ENCODE measurements at regions not wholly inside any gene's neighbourhood (a gene's known extent, or its start where the extent isn't known, plus 50 kb on each side); places are given as distances from the start of the nearest gene placed in this dataset.
"Not testable (repeated sequence)": the region's sequence is repeated elsewhere in the genome, so short reads cannot be mapped to it uniquely, and the experiment has no call there.

DNA sequence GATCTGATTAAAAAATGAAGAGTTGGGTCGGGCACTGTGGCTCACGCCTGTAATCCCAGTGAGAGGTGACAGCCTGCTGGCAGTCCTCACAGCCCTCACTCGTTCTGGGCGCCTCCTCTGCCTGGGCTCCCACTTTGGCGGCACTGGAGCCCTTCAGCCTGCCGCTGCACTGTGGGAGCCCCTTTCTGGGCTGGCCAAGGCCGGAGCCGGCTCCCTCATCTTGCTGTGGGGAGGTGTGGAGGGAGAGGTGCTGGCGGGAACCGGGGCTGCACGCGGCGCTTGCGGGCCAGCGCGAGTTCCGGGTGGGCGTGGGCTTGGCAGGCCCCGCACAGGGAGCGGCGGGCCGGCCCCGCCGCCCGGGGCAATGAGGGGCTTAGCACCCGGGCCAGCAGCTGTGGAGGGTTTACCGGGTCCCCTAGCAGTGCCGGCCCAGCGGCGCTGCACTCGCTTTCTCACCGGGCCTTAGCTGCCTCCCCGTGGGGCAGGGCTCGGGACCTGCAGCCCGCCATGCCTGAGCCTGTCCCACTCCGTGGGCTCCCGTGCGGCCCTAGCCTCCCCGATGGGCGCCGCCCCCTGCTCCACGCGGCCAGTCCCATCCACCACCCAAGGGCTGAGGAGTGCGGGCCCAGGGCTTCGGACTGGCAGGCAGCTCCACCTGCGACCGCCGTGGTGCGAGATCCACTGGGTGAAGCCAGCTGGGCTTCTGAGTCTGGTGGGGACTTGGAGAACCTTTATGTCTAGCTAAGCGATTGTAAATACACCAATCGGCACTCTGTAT lies 534.1 kb upstream of the ARRDC3 start:
- H3K4me3 ChIP-seq (ENCODE audit: low read depth in 1 of 2, low read length in 2 of 2); H3K4me1 ChIP-seq (ENCODE audit: control insufficient read depth in 1 of 2, insufficient read depth in 2 of 2, low read length in 2 of 2); H3K36me3 ChIP-seq (ENCODE audit: control insufficient read depth in 1 of 2, insufficient read depth in 2 of 2, low read length in 2 of 2); H3K27ac ChIP-seq (ENCODE audit: low read length); H3K27me3 ChIP-seq (ENCODE audit: low read depth, low read length); H3K9me3 ChIP-seq (ENCODE audit: control insufficient read depth in 1 of 2, low read length in 2 of 2): not testable (repeated sequence)

DNA sequence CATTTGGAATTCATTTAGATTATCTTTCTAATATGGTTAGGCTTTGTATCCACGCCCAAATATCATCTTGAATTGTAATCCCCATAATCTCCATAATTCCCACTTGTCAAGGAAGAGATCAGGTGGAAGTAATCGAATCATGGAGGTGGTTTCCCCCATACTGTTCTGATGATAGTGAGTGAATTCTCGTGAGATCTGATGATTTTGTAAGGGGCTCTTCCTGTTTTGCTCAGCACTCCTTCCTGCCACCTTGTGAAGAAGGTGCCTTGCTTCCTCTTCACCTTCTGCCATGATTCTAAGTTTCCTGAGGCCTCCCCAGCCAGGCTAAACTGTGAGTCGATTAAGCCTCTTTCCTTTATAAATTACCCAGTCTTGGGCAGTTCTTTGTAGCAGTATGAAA lies 527.5 kb upstream of the ARRDC3 start:
- Histone ChIP-seq H3K27ac (ENCODE audit: low read length) (no peak overlapping the region), H3K9me3 (ENCODE audit: control insufficient read depth in 1 of 2, low read length in 2 of 2) (no peaks in the 10 kb centered on the region), H3K36me3 (ENCODE audit: control insufficient read depth in 1 of 2, insufficient read depth in 2 of 2, low read length in 2 of 2) (no peaks in the 10 kb centered on the region), H3K4me3 (ENCODE audit: low read depth in 1 of 2, low read length in 2 of 2) (no peak overlapping the region), H3K27me3 (ENCODE audit: low read depth, low read length) (no peaks in the 10 kb centered on the region), H3K4me1 (ENCODE audit: control insufficient read depth in 1 of 2, insufficient read depth in 2 of 2, low read length in 2 of 2) (no peaks in the 10 kb centered on the region)

DNA sequence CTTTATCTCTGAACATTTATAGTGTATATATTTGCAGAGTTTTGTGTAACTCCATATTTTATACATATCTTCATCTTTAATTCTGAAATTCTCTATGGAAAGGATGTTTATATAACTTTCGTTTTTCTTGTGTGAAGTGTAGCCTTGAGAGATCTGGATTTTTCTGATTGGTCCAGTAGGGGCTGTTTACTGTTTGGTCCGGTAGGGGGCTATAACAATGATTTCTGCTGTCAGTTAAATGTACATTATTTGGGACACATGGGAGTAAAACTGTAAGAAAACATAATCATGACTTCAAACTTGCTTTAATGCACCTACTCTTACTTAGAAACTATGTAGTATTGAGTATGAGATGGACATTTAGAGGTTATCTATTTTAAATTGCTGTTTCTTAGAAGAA lies 527.1 kb upstream of the ARRDC3 start:
- Histone ChIP-seq H3K36me3 (ENCODE audit: control insufficient read depth in 1 of 2, insufficient read depth in 2 of 2, low read length in 2 of 2) (no peaks in the 10 kb centered on the region), H3K4me1 (ENCODE audit: control insufficient read depth in 1 of 2, insufficient read depth in 2 of 2, low read length in 2 of 2) (no peaks in the 10 kb centered on the region), H3K27me3 (ENCODE audit: low read depth, low read length) (no peaks in the 10 kb centered on the region), H3K9me3 (ENCODE audit: control insufficient read depth in 1 of 2, low read length in 2 of 2) (no peaks in the 10 kb centered on the region), H3K4me3 (ENCODE audit: low read depth in 1 of 2, low read length in 2 of 2) (no peak overlapping the region), H3K27ac (ENCODE audit: low read length) (no peak overlapping the region)

DNA sequence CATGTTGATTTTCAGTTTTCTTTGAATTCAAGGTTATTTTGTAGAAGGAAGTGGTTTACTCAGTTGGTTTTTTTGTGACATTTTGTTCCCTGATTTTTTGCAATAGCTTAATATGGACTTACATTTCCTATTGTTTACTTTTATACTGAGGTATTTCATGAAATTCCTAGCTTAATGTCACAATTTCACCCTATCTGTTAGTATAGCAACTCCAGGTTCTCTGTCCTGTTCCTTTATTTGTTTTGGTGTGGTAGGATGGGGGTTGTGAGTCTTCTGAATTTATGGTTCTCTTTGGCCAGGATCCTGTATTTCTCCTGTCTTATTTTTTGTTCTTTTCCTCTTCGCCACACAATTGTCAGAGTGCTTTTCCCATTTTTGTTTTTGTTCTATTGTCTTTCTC lies 523.4 kb upstream of the ARRDC3 start:
- Histone ChIP-seq H3K4me1 (ENCODE audit: control insufficient read depth in 1 of 2, insufficient read depth in 2 of 2, low read length in 2 of 2) (no peaks in the 10 kb centered on the region), H3K27me3 (ENCODE audit: low read depth, low read length) (no peaks in the 10 kb centered on the region), H3K9me3 (ENCODE audit: control insufficient read depth in 1 of 2, low read length in 2 of 2) (no peaks in the 10 kb centered on the region), H3K36me3 (ENCODE audit: control insufficient read depth in 1 of 2, insufficient read depth in 2 of 2, low read length in 2 of 2) (no peaks in the 10 kb centered on the region), H3K4me3 (ENCODE audit: low read depth in 1 of 2, low read length in 2 of 2) (no peak overlapping the region), H3K27ac (ENCODE audit: low read length) (no peak overlapping the region)

DNA sequence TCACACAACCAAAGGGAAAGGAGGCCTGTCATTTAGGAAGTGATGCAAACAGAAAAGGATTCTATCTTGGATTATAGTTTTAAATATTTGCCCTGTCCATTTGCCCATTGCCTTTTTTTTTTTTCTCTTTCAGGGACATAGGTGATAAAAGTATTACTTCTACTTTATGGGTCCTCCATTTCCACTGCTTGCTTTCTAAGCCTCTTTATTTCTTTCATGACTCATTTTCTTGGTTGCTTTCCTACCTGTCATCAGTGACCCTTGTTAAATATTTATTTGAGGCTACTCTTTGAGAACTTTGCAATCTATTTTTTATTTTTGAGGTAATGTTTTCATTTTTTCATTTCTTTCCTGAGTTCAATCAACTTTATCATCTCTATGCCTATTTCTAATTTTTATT lies 522.9 kb upstream of the ARRDC3 start:
- Histone ChIP-seq H3K27ac (ENCODE audit: low read length) (no peak overlapping the region), H3K27me3 (ENCODE audit: low read depth, low read length) (no peaks in the 10 kb centered on the region), H3K4me1 (ENCODE audit: control insufficient read depth in 1 of 2, insufficient read depth in 2 of 2, low read length in 2 of 2) (no peaks in the 10 kb centered on the region), H3K36me3 (ENCODE audit: control insufficient read depth in 1 of 2, insufficient read depth in 2 of 2, low read length in 2 of 2) (no peaks in the 10 kb centered on the region), H3K9me3 (ENCODE audit: control insufficient read depth in 1 of 2, low read length in 2 of 2) (no peaks in the 10 kb centered on the region), H3K4me3 (ENCODE audit: low read depth in 1 of 2, low read length in 2 of 2) (no peak overlapping the region)

DNA sequence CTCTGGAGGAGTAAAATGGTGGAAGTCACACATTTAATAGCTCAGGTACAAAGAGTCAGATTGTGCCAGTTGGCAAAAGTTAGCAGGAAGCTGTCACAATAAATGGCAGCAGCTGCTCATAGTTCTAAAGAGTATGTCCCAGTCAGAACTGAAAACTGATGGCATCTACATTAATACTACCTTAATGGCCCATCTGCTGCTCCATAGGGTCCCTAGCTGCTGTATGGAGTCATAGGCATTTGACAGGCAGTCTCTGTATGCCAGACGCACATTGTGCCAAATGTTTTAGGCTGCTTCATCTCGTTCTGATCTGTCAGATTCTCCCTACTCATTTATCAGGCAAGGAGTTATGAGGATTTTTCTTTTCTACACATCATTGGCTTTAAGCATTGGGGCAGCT lies 515.8 kb upstream of the ARRDC3 start:
- Histone ChIP-seq H3K4me3 (ENCODE audit: low read depth in 1 of 2, low read length in 2 of 2) (no peak overlapping the region), H3K9me3 (ENCODE audit: control insufficient read depth in 1 of 2, low read length in 2 of 2) (no peaks in the 10 kb centered on the region), H3K4me1 (ENCODE audit: control insufficient read depth in 1 of 2, insufficient read depth in 2 of 2, low read length in 2 of 2) (no peaks in the 10 kb centered on the region), H3K27me3 (ENCODE audit: low read depth, low read length) (no peaks in the 10 kb centered on the region), H3K27ac (ENCODE audit: low read length) (no peak overlapping the region), H3K36me3 (ENCODE audit: control insufficient read depth in 1 of 2, insufficient read depth in 2 of 2, low read length in 2 of 2) (no peaks in the 10 kb centered on the region)

DNA sequence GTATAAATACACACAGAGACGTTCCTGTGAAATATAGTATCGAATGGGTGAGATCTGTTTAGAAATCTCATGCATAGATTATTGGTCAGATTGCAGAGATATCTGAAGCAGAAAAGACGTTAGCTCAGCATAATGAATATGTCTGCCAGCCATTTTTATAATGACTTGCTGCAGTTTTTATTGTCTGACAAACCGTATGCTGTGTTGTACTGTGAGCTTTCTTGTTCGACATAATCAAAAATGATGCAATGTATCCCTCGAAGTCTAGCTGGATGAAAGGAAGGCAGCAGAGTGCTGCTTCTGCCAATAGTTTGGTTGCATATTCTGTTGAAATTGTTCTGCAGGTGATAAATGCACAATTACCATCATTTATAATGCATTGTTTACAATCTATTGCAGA lies 514.9 kb upstream of the ARRDC3 start:
- Histone ChIP-seq H3K27ac (ENCODE audit: low read length) (no peak overlapping the region), H3K36me3 (ENCODE audit: control insufficient read depth in 1 of 2, insufficient read depth in 2 of 2, low read length in 2 of 2) (no peaks in the 10 kb centered on the region), H3K9me3 (ENCODE audit: control insufficient read depth in 1 of 2, low read length in 2 of 2) (no peaks in the 10 kb centered on the region), H3K4me1 (ENCODE audit: control insufficient read depth in 1 of 2, insufficient read depth in 2 of 2, low read length in 2 of 2) (no peaks in the 10 kb centered on the region), H3K27me3 (ENCODE audit: low read depth, low read length) (no peaks in the 10 kb centered on the region), H3K4me3 (ENCODE audit: low read depth in 1 of 2, low read length in 2 of 2) (no peak overlapping the region)

DNA sequence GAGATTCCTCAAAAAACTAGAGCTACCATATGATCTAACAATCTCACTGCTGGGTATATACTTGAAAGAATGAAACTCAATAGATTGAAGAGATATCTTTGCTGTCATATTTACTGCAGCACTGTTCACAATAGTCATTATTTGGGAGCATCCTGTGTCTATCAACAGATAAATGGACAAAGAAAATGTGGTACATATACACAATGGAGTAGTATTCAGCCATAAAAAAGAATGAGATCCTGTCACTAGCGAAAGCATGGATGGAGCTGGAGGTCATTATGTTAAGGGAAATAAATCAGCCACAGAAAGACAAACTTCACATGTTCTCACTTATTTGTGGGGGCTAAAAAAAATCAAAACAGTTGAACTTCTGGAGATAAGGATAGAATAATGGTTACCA lies 505.7 kb upstream of the ARRDC3 start:
- H3K4me3 ChIP-seq (ENCODE audit: low read depth in 1 of 2, low read length in 2 of 2), result no peak overlapping the region
- H3K36me3 ChIP-seq (ENCODE audit: control insufficient read depth in 1 of 2, insufficient read depth in 2 of 2, low read length in 2 of 2), result no peaks in the 10 kb centered on the region
- no peak overlapping the region for H3K27ac ChIP-seq (ENCODE audit: low read length)
- no peaks in the 10 kb centered on the region for H3K9me3 ChIP-seq (ENCODE audit: control insufficient read depth in 1 of 2, low read length in 2 of 2)
- H3K4me1 ChIP-seq (ENCODE audit: control insufficient read depth in 1 of 2, insufficient read depth in 2 of 2, low read length in 2 of 2), result no peaks in the 10 kb centered on the region
- H3K27me3 ChIP-seq (ENCODE audit: low read depth, low read length), result no peaks in the 10 kb centered on the region

DNA sequence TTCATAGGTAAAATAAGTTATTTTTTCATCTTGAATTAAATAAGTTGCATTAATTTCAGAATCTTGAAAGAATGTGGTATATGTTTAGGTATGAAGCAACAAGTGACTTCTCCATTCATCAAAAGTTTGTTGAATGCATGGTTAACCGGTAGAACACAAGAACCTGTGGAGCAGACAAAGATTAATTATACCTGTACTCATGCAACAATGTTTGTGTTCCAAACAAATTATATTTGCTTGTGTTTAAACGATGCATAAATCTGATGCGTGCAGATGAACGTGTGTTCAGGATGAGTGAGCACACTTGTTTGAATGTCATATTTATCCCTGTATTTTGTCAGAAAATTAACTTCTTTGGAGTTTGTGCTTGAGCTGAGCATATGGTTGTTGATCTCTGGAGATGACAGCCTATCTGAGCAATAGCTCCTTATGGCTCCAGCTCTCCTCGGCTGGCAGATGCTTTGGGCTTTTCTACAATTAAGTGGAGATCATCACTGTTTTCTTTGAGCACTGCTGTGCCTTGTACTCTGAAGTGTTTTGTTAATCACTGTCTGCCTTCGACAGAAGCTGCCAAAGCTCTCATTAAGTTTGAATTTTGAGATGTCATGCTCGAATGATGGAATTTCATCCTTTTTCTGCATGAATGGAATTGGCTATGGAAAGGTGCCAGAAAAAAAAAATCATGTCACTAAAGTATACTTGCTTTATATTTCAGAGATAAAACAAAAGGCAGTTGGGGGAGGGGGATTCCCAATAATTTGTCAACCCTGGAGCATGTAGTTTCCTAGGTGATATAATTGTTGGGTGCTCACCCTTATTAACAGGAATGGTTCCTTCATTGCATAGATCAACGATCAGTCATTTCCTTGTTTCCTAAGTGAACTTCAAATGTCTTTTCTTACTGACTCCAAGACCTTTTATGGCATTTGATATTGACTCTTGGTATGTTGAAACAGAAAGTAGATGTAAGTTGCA lies 502.5 kb upstream of the ARRDC3 start:
- Histone ChIP-seq H3K4me1 (ENCODE audit: control insufficient read depth in 1 of 2, insufficient read depth in 2 of 2, low read length in 2 of 2) (no peaks in the 10 kb centered on the region), H3K9me3 (ENCODE audit: control insufficient read depth in 1 of 2, low read length in 2 of 2) (no peaks in the 10 kb centered on the region), H3K36me3 (ENCODE audit: control insufficient read depth in 1 of 2, insufficient read depth in 2 of 2, low read length in 2 of 2) (no peaks in the 10 kb centered on the region), H3K27ac (ENCODE audit: low read length) (no peak overlapping the region), H3K27me3 (ENCODE audit: low read depth, low read length) (no peaks in the 10 kb centered on the region), H3K4me3 (ENCODE audit: low read depth in 1 of 2, low read length in 2 of 2) (no peak overlapping the region)

DNA sequence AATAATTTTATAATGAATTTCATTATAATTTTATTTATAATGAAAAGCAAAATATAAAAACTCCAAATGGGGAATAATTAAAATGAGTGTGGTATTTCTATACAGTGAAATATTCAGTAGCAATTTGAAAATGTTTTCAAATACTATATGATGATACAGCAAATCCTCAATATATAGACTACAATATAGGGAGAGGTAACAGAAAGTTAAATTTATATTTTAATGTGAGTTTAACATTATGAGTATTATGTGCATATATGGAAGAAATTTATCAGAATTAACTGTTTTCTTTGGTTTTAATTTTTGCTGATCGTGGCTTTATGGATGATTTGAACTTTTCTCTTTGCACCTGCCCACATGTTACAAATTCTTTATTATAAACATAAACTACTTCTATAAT lies 500.9 kb upstream of the ARRDC3 start:
- Histone ChIP-seq H3K4me1 (ENCODE audit: control insufficient read depth in 1 of 2, insufficient read depth in 2 of 2, low read length in 2 of 2) (no peaks in the 10 kb centered on the region), H3K36me3 (ENCODE audit: control insufficient read depth in 1 of 2, insufficient read depth in 2 of 2, low read length in 2 of 2) (no peaks in the 10 kb centered on the region), H3K27ac (ENCODE audit: low read length) (no peak overlapping the region), H3K4me3 (ENCODE audit: low read depth in 1 of 2, low read length in 2 of 2) (no peak overlapping the region), H3K9me3 (ENCODE audit: control insufficient read depth in 1 of 2, low read length in 2 of 2) (no peaks in the 10 kb centered on the region), H3K27me3 (ENCODE audit: low read depth, low read length) (no peaks in the 10 kb centered on the region)

DNA sequence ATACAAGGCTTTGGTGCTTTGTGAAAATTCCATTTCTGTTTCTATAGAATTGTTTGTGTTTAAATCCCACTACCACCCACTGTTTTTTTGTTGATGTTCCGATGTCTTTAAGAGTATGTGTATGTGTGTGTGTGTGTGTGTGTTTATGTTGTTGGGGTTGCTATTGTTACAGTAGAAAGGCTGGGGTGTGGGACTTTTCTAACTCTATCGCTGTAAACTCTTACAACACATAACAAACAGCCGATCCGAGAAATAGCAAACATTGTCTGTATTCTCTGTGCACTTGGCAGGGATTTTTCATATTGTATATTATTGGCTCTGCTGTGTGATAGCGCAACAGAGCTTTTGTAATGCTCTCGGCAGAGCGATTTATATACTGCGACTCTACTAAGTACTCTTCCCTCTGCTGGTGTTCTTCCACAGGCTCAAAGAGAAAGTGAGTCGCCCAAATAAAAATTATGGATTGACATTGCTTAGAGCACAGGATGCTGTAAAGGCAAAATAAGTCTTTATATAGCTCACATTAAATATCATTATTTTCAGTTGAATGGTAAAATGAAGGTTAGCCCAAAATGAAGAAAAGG lies 492.2 kb upstream of the ARRDC3 start:
- H3K27ac ChIP-seq (ENCODE audit: low read length), result no peak overlapping the region

More for the DNA sequence above, 492.2 kb upstream of the ARRDC3 start:
- no peaks in the 10 kb centered on the region for H3K9me3 ChIP-seq (ENCODE audit: control insufficient read depth in 1 of 2, low read length in 2 of 2)
- H3K27me3 ChIP-seq (ENCODE audit: low read depth, low read length), result no peaks in the 10 kb centered on the region
- no peaks in the 10 kb centered on the region for H3K36me3 ChIP-seq (ENCODE audit: control insufficient read depth in 1 of 2, insufficient read depth in 2 of 2, low read length in 2 of 2)
- no peak overlapping the region for H3K4me3 ChIP-seq (ENCODE audit: low read depth in 1 of 2, low read length in 2 of 2)
- no peaks in the 10 kb centered on the region for H3K4me1 ChIP-seq (ENCODE audit: control insufficient read depth in 1 of 2, insufficient read depth in 2 of 2, low read length in 2 of 2)
